ENCODE measurements at regions not wholly inside any gene's neighbourhood (a gene's known extent, or its start where the extent isn't known, plus 50 kb on each side); places are given as distances from the start of the nearest gene placed in this dataset.
"Not testable (repeated sequence)": the region's sequence is repeated elsewhere in the genome, so short reads cannot be mapped to it uniquely, and the experiment has no call there.

DNA sequence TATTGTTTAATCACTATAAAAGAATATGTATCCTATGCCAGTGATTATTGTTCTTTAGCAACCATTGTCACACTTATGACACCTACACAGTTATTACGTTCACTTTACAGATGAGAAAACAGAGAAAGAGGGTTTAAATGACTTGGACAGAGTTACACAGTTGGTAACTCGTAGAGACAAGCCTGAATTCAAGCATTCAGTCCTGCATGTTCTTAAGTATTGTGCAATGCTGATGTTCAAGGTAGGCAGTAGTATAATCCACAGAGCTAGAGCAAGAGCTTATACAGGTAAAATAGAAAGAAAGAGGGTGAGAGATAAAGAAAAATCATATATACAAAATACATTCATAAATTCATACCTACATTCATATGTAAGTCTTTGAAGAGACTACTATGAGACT is 249.8 kb upstream of the ANXA10 start (continued):
- TF ChIP-seq, protein P1, sequence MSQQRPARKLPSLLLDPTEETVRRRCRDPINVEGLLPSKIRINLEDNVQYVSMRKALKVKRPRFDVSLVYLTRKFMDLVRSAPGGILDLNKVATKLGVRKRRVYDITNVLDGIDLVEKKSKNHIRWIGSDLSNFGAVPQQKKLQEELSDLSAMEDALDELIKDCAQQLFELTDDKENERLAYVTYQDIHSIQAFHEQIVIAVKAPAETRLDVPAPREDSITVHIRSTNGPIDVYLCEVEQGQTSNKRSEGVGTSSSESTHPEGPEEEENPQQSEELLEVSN (IDR thresholded peaks at IDR 0.05; ENCODE audit: borderline replicate concordance, low read depth): no peak
- TF ChIP-seq ZNF302 (CRISPR knock-in tag; IDR thresholded peaks at IDR 0.05) (no peak), MAZ (IDR thresholded peaks at IDR 0.05; ENCODE audit: borderline replicate concordance, low read depth, low read length) (no peak)

DNA sequence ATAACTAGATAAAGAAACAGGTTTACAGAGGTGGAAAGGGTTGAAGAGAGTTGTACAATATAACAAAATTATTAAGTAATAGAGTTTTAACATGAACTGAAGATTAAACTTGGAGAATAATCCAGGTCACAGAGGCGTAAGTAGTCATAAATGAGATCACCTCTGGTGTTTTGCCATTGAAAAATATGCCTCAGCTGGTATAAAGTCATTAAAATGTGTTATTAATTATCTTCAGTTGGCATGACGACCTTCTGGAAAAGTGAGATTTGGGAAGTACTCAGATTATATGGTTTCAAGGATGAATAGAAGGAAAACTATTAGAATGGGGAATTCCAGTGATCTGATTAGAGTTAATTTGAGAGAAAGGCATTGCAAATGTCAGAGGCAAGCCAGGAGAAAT is 237.5 kb upstream of the ANXA10 start:
- Histone ChIP-seq H3K9me3 (no peaks in the 10 kb centered on the region), H3K4me3 (no peak overlapping the region), H3K4me1 (no peaks in the 10 kb centered on the region), H3K27ac (no peak overlapping the region), H3K4me2 (no peak overlapping the region)
- FAIRE-seq (no peak), DNase-seq (ENCODE audit: low read depth in 1 of 2, low spot score in 1 of 2) (no peak), ATAC-seq (no peak)
- no peak for TF ChIP-seq NR3C1 (IDR thresholded peaks at IDR 0.05)
- ChIA-PET POLR2A (no interaction called here), CTCF (no interaction called here)
- 24% methylated on average over 2 of the region's 2 CpGs for WGBS (ENCODE audit: missing lambda C conversion rate)

DNA sequence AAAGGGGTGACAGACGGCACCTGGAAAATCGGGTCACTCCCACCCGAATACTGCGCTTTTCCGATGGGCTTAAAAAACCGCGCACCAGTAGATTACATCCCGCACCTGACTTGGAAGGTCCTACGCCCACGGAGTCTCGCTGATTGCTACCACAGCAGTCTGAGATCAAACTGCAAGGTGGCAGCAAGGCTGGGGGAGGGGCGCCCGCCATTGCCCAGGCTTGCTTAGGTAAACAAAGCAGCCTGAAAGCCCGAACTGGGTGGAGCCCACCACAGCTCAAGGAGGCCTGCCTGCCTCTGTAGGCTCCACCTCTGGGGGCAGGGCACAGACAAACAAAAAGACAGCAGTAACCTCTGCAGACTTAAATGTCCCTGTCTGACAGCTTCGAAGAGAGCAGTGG is 234.2 kb upstream of the ANXA10 start:
- DNase-seq (ENCODE audit: low read depth in 1 of 2, low spot score in 1 of 2); H3K4me2 ChIP-seq; H3K9me3 ChIP-seq; H3K27ac ChIP-seq; H3K4me1 ChIP-seq; CTCF ChIA-PET; H3K4me3 ChIP-seq; FAIRE-seq; ATAC-seq; POLR2A ChIA-PET: not testable (repeated sequence)
- 77% methylated on average over 11 of the region's 15 CpGs for WGBS (ENCODE audit: missing lambda C conversion rate)

DNA sequence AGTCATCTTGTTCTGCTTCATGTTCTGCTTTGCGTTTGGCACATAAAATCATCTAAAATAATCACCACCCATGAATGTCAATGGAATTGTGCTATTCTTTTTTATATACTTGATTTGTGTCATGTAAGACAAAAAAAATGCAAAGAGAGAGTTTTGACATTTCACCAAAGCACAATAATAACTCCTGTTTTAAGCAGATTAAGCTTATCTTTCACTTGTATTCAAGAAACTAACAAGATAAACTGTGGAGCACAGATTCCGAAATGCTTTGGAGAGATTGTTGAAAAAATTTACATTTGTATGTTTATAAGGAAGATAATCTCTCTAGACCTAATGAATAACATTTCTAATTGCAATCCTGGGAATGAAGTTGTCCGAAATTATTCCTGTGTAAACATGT is 225.1 kb upstream of the ANXA10 start:
- WGBS (ENCODE audit: missing lambda C conversion rate): 31% methylated on average over 3 of the region's 3 CpGs
- Histone ChIP-seq H3K27ac (no peak overlapping the region), H3K4me3 (no peak overlapping the region), H3K4me1 (no peaks in the 10 kb centered on the region), H3K4me2 (no peak overlapping the region), H3K9me3 (no peaks in the 10 kb centered on the region)
- ChIA-PET CTCF (no interaction called here), POLR2A (no interaction called here)
- ATAC-seq (no peak), FAIRE-seq (no peak), DNase-seq (ENCODE audit: low read depth in 1 of 2, low spot score in 1 of 2) (no peak)
- TF ChIP-seq CHD2 (IDR thresholded peaks at IDR 0.05; ENCODE audit: low read length, partially characterized antibody): no peak
- no peak for TF ChIP-seq EHMT2 (IDR thresholded peaks at IDR 0.05; ENCODE audit: low read depth)
- TF ChIP-seq ESRRA (IDR thresholded peaks at IDR 0.05; ENCODE audit: borderline replicate concordance, low read length): no peak
- no peak for TF ChIP-seq JUN (IDR thresholded peaks at IDR 0.05)
- TF ChIP-seq, protein P2, sequence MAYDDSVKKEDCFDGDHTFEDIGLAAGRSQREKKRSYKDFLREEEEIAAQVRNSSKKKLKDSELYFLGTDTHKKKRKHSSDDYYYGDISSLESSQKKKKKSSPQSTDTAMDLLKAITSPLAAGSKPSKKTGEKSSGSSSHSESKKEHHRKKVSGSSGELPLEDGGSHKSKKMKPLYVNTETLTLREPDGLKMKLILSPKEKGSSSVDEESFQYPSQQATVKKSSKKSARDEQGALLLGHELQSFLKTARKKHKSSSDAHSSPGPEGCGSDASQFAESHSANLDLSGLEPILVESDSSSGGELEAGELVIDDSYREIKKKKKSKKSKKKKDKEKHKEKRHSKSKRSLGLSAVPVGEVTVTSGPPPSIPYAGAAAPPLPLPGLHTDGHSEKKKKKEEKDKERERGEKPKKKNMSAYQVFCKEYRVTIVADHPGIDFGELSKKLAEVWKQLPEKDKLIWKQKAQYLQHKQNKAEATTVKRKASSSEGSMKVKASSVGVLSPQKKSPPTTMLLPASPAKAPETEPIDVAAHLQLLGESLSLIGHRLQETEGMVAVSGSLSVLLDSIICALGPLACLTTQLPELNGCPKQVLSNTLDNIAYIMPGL (CRISPR knock-in tag; IDR thresholded peaks at IDR 0.05; ENCODE audit: borderline replicate concordance): no peak
- TF ChIP-seq TFCP2L1 (CRISPR knock-in tag; IDR thresholded peaks at IDR 0.05): no peak

DNA sequence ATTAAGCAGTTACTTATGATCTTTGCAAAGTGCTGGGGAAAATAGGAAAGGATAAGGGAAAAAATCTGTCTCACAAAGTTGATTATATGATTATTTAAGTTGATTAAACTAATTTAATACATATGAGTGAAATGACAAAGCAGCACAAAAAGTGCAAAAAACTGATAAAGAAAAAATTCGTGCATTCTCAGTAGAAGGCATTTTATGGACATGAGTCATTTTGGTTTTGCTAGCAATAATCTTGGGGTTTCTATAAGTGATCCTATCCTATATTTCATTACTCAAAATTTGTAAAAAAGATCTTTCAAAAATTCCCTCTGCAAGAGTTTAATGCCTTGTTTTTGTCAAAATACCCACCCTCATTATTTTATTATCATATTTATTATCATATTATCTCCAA is 224.2 kb upstream of the ANXA10 start:
- ATAC-seq: no peak

DNA sequence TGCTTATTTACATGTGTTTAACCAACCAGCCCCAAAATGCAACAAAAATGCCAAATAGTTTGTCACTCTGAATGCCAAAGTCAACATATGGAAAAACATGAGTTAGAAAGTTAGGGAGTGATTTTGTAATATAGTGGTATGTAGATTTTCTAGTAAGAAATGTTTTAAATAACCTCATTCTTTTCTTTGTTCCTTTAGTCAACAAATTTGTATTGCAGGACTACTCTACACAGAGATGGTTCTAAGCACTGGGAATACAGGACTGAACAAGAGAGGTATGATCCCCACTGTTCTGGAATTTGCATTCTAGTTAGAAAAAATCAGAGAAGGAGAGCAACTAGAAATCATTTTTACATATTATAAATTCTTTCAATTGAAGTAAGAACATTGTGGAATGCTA is 218.8 kb upstream of the ANXA10 start:
- no peak for TF ChIP-seq TP53 (CRISPR knock-in tag; IDR thresholded peaks at IDR 0.05)
- TF ChIP-seq CHD2 (IDR thresholded peaks at IDR 0.05; ENCODE audit: low read length, partially characterized antibody): no peak
- TF ChIP-seq NFE2L2 (conservative IDR thresholded peaks at IDR 0.05; ENCODE audit: low read length): no peak
- no peak for TF ChIP-seq MAFK (IDR thresholded peaks at IDR 0.05; ENCODE audit: partially characterized antibody)
- no peak for TF ChIP-seq FOXS1 (CRISPR knock-in tag; IDR thresholded peaks at IDR 0.05)
- ChIA-PET CTCF (no interaction called here), POLR2A (no interaction called here)
- Histone ChIP-seq H3K4me2 (no peak overlapping the region), H3K9me3 (no peaks in the 10 kb centered on the region), H3K4me3 (no peak overlapping the region), H3K4me1 (no peaks in the 10 kb centered on the region), H3K27ac (no peak overlapping the region)
- ATAC-seq (no peak), FAIRE-seq (no peak), DNase-seq (ENCODE audit: low read depth in 1 of 2, low spot score in 1 of 2) (no peak)

More for the DNA sequence above, 224.2 kb upstream of the ANXA10 start:
- Histone ChIP-seq H3K4me3 (no peak overlapping the region), H3K27ac (no peak overlapping the region), H3K4me2 (no peak overlapping the region), H3K4me1 (no peaks in the 10 kb centered on the region), H3K9me3 (no peaks in the 10 kb centered on the region)
- FAIRE-seq: no peak
- no peak for DNase-seq (ENCODE audit: low read depth in 1 of 2, low spot score in 1 of 2)
- CTCF ChIA-PET: no interaction called here
- POLR2A ChIA-PET: no interaction called here
- TF ChIP-seq KDM5A (IDR thresholded peaks at IDR 0.05) (no peak), BHLHE40 (IDR thresholded peaks at IDR 0.05; ENCODE audit: low read depth, low read length) (no peak), PHF8 (IDR thresholded peaks at IDR 0.05; ENCODE audit: borderline replicate concordance, low read depth) (no peak)
- WGBS (ENCODE audit: missing lambda C conversion rate): 3% methylated on average over 1 of the region's 1 CpG

DNA sequence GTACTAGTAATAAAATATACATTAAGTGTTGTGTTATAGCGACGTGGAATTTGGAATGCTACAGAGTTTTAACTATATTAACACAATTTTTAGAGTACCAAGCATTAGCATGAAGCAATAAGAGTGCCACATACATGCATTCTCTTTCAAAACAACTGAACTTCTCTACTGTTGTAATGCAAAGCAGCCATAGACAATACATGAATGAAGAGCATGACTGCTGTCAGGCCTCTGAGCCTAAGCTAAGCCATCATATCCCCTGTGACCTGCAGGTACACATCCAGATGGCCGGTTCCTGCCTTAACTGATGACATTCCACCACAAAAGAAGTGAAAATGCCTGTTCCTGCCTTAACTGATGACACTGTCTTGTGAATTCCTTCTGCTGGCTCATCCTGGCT is 216.2 kb upstream of the ANXA10 start:
- H3K27ac ChIP-seq; H3K4me2 ChIP-seq; FAIRE-seq; DNase-seq (ENCODE audit: low read depth in 1 of 2, low spot score in 1 of 2); ATAC-seq; POLR2A ChIA-PET; H3K4me3 ChIP-seq; H3K4me1 ChIP-seq; CTCF ChIA-PET; H3K9me3 ChIP-seq: not testable (repeated sequence)
- 66% methylated on average over 3 of the region's 3 CpGs for WGBS (ENCODE audit: missing lambda C conversion rate)

DNA sequence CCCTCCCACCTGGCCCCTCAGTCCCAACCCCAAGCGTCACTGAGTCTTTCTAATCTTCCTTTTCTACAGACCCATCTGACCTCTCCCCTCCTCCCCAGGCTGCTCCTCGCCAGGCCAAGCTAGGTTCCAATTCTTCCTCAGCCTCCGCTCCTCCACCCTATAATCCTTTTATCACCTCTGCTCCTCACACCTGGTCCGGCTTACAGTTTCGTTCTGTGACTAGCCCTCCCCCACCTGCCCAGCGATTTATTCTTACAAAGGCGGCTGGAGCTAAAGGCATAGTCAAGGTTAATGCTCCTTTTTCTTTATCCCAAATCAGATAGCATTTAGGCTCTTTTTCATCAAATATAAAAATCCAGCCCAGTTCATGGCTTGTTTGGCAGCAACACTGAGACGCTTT is 214.5 kb upstream of the ANXA10 start:
- POLR2A ChIA-PET: not testable (repeated sequence)

More for the DNA sequence above, 214.5 kb upstream of the ANXA10 start:
- H3K4me1 ChIP-seq; DNase-seq (ENCODE audit: low read depth in 1 of 2, low spot score in 1 of 2); ATAC-seq; H3K4me2 ChIP-seq; H3K9me3 ChIP-seq; H3K4me3 ChIP-seq; FAIRE-seq; CTCF ChIA-PET; H3K27ac ChIP-seq: not testable (repeated sequence)
- WGBS (ENCODE audit: missing lambda C conversion rate): 75% methylated on average over 8 of the region's 8 CpGs

Measured in A549 (cell line).